ENCODE measurements at regions not wholly inside any gene's neighbourhood (a gene's known extent, or its start where the extent isn't known, plus 50 kb on each side); places are given as distances from the start of the nearest gene placed in this dataset.

DNA sequence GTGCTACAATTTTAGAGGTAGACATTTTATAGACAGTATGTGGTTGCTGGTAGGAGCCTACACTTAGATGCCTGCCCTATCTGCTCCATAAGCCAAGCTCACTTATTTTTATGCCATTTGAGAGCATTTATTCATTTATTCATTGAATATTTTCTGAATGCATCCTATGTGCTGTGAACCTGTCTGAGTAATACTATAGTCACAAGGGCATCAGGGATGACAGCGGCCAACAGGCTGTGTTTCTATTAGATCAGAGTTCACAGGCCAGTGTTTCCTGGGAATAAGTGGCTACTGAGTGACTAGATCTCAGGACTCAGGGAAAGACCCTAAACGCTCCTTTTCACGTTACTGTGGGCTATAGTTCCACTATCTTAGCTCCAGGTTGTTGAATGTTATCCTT lies 235.2 kb upstream of the MSX2 start:
- Histone ChIP-seq H3K27me3 (no peaks in the 10 kb centered on the region), H3K27ac (no peak overlapping the region), H3K4me1 (no peaks in the 10 kb centered on the region), H3K36me3 (no peaks in the 10 kb centered on the region), H3K9me3 (peaks cover 4 to 8% of the 10 kb centered on the region in 2 donors), H3K4me3 (no peak overlapping the region)
- intact Hi-C loops (cut with DNase I; ENCODE audit: low total_unique reads): no loop called here
- TF ChIP-seq POLR2AphosphoS5 (IDR thresholded peaks at IDR 0.05) (no peak), POLR2A (IDR thresholded peaks at IDR 0.05) (no peak), CTCF (IDR thresholded peaks at IDR 0.05) (no peak)
- DNase-seq (ENCODE audit: low spot score in 2 of 2): no peak

DNA sequence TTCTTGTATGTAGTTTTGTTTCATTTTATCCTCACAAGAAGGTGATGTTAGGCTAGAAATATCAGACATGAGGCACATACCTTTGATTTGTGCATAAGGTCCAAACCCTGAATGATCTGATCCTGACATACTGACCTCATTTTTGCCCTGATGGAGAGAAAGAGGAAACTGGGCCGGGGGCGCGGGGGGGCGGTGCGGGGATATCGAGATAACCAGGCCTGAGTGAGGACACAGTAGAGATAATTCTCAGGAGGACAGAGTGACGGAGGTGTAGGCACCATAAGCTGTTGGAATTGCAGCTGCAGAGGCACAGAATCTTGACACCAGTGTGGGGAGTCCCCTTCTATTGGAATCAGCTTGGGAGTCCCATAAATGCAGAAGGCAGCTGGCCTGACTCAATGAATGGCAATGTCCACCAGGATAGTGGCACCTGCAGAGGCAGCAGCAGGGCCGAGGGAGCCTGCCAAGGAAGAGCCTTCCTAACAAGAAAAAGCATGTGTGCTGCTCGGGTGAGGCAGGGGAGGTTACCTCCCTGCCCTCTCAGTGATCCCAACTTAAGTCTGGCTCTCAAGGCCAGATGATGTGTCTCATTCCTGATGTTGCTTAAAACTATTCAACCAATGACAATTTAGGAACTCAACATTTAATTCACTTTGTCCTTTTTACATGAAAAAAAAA lies 234.3 kb upstream of the MSX2 start:
- Histone ChIP-seq H3K27me3 (no peaks in the 10 kb centered on the region), H3K4me1 (no peaks in the 10 kb centered on the region), H3K27ac (no peak overlapping the region), H3K9me3 (no peaks in the 10 kb centered on the region), H3K4me3 (no peak overlapping the region), H3K36me3 (no peaks in the 10 kb centered on the region)
- DNase-seq (ENCODE audit: low spot score in 2 of 2): no peak
- intact Hi-C loops (cut with DNase I; ENCODE audit: low total_unique reads): no loop called here
- TF ChIP-seq POLR2A (IDR thresholded peaks at IDR 0.05): no peak
- TF ChIP-seq CTCF (IDR thresholded peaks at IDR 0.05): no peak
- TF ChIP-seq POLR2AphosphoS5 (IDR thresholded peaks at IDR 0.05): no peak

GRCh38 chr5:174490728-174491127 lies 233.7 kb upstream of the MSX2 start:
- Histone ChIP-seq H3K4me3 (no peak overlapping the region), H3K27me3 (no peaks in the 10 kb centered on the region), H3K27ac (no peak overlapping the region), H3K36me3 (no peaks in the 10 kb centered on the region), H3K4me1 (no peaks in the 10 kb centered on the region), H3K9me3 (no peaks in the 10 kb centered on the region)
- no peak for DNase-seq (ENCODE audit: low spot score in 2 of 2)
- intact Hi-C loops (cut with DNase I; ENCODE audit: low total_unique reads): no loop called here
- no peak for TF ChIP-seq POLR2A (IDR thresholded peaks at IDR 0.05)
- TF ChIP-seq POLR2AphosphoS5 (IDR thresholded peaks at IDR 0.05): no peak
- TF ChIP-seq CTCF (IDR thresholded peaks at IDR 0.05): no peak

DNA sequence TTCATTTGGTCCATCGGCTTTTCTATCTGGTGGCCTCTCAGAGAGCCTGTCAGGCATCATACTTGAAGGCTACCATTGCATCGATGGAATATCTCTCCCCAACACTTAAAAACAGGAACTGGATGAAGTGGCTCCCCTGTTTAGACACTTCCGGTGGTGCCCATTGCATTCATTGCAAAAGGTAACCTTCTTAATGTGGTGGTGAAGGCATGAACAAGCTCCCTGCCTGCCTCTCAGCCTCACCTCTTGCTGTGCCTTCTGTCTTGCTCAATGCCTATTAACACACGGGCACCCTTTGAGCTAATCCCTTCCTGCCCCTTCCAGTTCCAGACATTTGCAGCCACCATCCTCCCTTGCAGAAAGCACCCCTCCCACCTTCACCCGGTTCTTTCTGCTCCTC lies 233.1 kb upstream of the MSX2 start:
- Histone ChIP-seq H3K36me3 (no peaks in the 10 kb centered on the region), H3K4me1 (no peaks in the 10 kb centered on the region), H3K4me3 (no peak overlapping the region), H3K9me3 (no peaks in the 10 kb centered on the region), H3K27me3 (no peaks in the 10 kb centered on the region), H3K27ac (no peak overlapping the region)
- intact Hi-C loops (cut with DNase I; ENCODE audit: low total_unique reads): no loop called here
- TF ChIP-seq POLR2AphosphoS5 (IDR thresholded peaks at IDR 0.05) (no peak), CTCF (IDR thresholded peaks at IDR 0.05) (no peak), POLR2A (IDR thresholded peaks at IDR 0.05) (no peak)
- DNase-seq (ENCODE audit: low spot score in 2 of 2): no peak

DNA sequence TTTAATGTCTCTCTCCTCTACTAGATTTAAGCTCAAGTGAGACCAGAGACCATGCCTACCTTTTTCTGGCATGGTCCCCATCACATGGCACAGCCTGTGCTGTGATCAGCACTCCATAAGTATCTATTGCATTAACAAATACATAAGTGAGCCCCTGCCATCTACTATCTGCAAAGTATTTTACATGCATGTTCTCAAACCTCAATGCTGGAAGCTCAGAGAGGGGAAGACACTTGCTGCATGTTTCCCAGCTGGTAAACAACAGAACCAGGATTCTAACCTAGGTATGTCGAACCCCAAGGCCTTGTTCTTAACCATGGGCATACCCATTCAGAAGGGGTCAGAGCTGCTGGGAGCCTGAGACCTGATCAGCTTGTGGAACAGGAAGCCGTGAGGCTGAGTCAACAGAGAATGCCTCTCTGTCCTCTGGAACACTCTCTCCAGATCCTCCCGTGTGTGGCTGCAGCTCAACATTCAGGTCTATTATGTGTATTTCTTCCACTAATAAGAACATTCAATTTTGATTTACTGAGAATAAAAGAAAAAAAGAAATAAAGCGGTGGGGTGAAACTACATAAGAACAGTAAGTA lies 232.5 kb upstream of the MSX2 start:
- intact Hi-C loops (cut with DNase I; ENCODE audit: low total_unique reads): no loop called here
- Histone ChIP-seq H3K9me3 (no peaks in the 10 kb centered on the region), H3K36me3 (no peaks in the 10 kb centered on the region), H3K4me3 (no peak overlapping the region), H3K27me3 (no peaks in the 10 kb centered on the region), H3K4me1 (no peaks in the 10 kb centered on the region), H3K27ac (no peak overlapping the region)
- TF ChIP-seq POLR2A (IDR thresholded peaks at IDR 0.05) (no peak), CTCF (IDR thresholded peaks at IDR 0.05) (no peak), POLR2AphosphoS5 (IDR thresholded peaks at IDR 0.05) (no peak)
- no peak for DNase-seq (ENCODE audit: low spot score in 2 of 2)
